GM23338 (cell line): ENCODE measurements at regions not wholly inside any gene's neighbourhood (a gene's known extent, or its start where the extent isn't known, plus 50 kb on each side); places are given as distances from the start of the nearest gene placed in this dataset.

Experiments used
- ATAC-seq: fragments of 200-7000 bp; cut with Tn5 transposase; 3 replicates; pipeline ENCODE4 v1.9.1; 2020
- DNase-seq: peaks from one replicate; pipeline ENCODE4 v3.0.0-alpha.2; 2015; ENCODE audit warnings: low spot score
- H2AFZ ChIP-seq: fragments of 200-600 bp; sonication (generic); 2 replicates; pipeline ENCODE4 v1.8.0; 2016; ENCODE audit warnings: antibody characterized with exemption, mild to moderate bottlenecking, moderate library complexity
- H3F3A ChIP-seq: fragments of 200-600 bp; sonication (generic); replicated peaks from 2 replicates; pipeline ENCODE4 v1.8.0; 2017; ENCODE audit warnings: antibody characterized with exemption, mixed run types, low read depth
- H3K27ac ChIP-seq: fragments of 200-600 bp; sonication (generic); 2 replicates; pipeline ENCODE4 v1.6.1; 2016; ENCODE audit warnings: low read depth
- H3K27me3 ChIP-seq: fragments of 200-600 bp; sonication (generic); 2 replicates; pipeline ENCODE4 v1.8.0; 2016; ENCODE audit warnings: mild to moderate bottlenecking, mixed run types, moderate library complexity; ENCODE audit not compliant: insufficient read depth
- H3K36me3 ChIP-seq: fragments of 200-600 bp; sonication (generic); 2 replicates; pipeline ENCODE4 v1.8.0; 2016; ENCODE audit warnings: mild to moderate bottlenecking; ENCODE audit not compliant: insufficient read depth
- H3K4me1 ChIP-seq: fragments of 200-600 bp; sonication (generic); 2 replicates; pipeline ENCODE4 v1.8.0; 2016; ENCODE audit warnings: mild to moderate bottlenecking, moderate library complexity; ENCODE audit not compliant: insufficient read depth
- H3K4me2 ChIP-seq: fragments of 200-600 bp; sonication (generic); 2 replicates; pipeline ENCODE4 v1.7.1; 2017; ENCODE audit warnings: mixed run types
- H3K4me3 ChIP-seq: fragments of 200-600 bp; sonication (generic); 2 replicates; pipeline ENCODE4 v1.6.1; 2016; ENCODE audit warnings: mixed run types
- H3K79me2 ChIP-seq: fragments of 200-600 bp; sonication (generic); replicated peaks from 2 replicates; pipeline ENCODE4 v1.8.0; 2017; ENCODE audit warnings: mild to moderate bottlenecking; ENCODE audit not compliant: insufficient read depth
- H3K9me2 ChIP-seq: fragments of 200-600 bp; sonication (generic); 2 replicates; pipeline ENCODE4 v1.8.0; 2017; ENCODE audit not compliant: insufficient read depth
- H4K20me1 ChIP-seq: fragments of 200-600 bp; sonication (generic); replicated peaks from 2 replicates; pipeline ENCODE4 v1.8.0; 2017; ENCODE audit warnings: mild to moderate bottlenecking; ENCODE audit not compliant: insufficient read depth
- H3K27ac Mint-ChIP-seq: 2 replicates; pipeline ENCODE4 v1.8.0; 2020; ENCODE audit warnings: inconsistent platforms, mild to moderate bottlenecking, moderate library complexity, mixed read lengths
- H3K27me3 Mint-ChIP-seq: 3 replicates; pipeline ENCODE4 v1.8.0; 2022; ENCODE audit warnings: low read depth, mild to moderate bottlenecking, moderate library complexity, mixed read lengths, inconsistent platforms; ENCODE audit not compliant: insufficient read depth, poor library complexity
- H3K36me3 Mint-ChIP-seq: 3 replicates; pipeline ENCODE4 v1.8.0; 2021; ENCODE audit warnings: low read depth, mild to moderate bottlenecking, inconsistent platforms, moderate library complexity, mixed read lengths
- H3K4me1 Mint-ChIP-seq: 3 replicates; pipeline ENCODE4 v1.8.0; 2020; ENCODE audit warnings: mild to moderate bottlenecking, inconsistent platforms, mixed read lengths
- H3K4me3 Mint-ChIP-seq: 3 replicates; pipeline ENCODE4 v1.8.0; 2021; ENCODE audit warnings: moderate library complexity, mild to moderate bottlenecking, inconsistent platforms, mixed read lengths
- H3K9me3 Mint-ChIP-seq: 3 replicates; pipeline ENCODE4 v1.8.0; 2020; ENCODE audit warnings: moderate library complexity, mild to moderate bottlenecking, inconsistent platforms, mixed read lengths
- CREB1 ChIP-seq: fragments of 250-450 bp; sonication (Bioruptor Pico); IDR thresholded peaks from 2 replicates; pipeline ENCODE4 v1.5.0; 2020; ENCODE audit warnings: low read depth, mild to moderate bottlenecking, moderate library complexity
- CTCF ChIP-seq, 2 experiments: fragments of 200-600 bp in 1 of 2; sonication (generic) in 1 of 2; conservative IDR thresholded peaks; 2 replicates each; pipeline versions ENCODE4 v1.5.1 to v1.6.1; 2016 to 2017; ENCODE audit warnings: antibody characterized with exemption in 2 of 2, low read depth in 2 of 2, mild to moderate bottlenecking in 2 of 2, moderate library complexity in 1 of 2
- EZH2 ChIP-seq: fragments of 200-600 bp; sonication (generic); IDR thresholded peaks from one replicate; pipeline ENCODE4 v1.8.0; 2017; ENCODE audit warnings: antibody characterized with exemption, mild to moderate bottlenecking, low read depth; ENCODE audit not compliant: unreplicated experiment
- EZH2phosphoT487 ChIP-seq: fragments of 200-600 bp; sonication (generic); IDR thresholded peaks from one replicate; pipeline ENCODE4 v1.8.1; 2018; ENCODE audit warnings: antibody characterized with exemption; ENCODE audit not compliant: unreplicated experiment
- JUNB ChIP-seq: IDR thresholded peaks from one replicate; pipeline ENCODE4 v1.6.1; 2016; ENCODE audit warnings: antibody characterized with exemption; ENCODE audit not compliant: unreplicated experiment
- NANOG ChIP-seq: IDR thresholded peaks from 2 replicates; pipeline ENCODE4 v1.6.1; 2016; ENCODE audit warnings: antibody characterized with exemption, borderline replicate concordance
- POLR2AphosphoS5 ChIP-seq: IDR thresholded peaks from 2 replicates; pipeline ENCODE4 v1.6.1; 2016; ENCODE audit warnings: antibody characterized with exemption, low read depth
- REST ChIP-seq: IDR thresholded peaks from one replicate; pipeline ENCODE4 v1.6.1; 2018; ENCODE audit warnings: antibody characterized with exemption; ENCODE audit not compliant: unreplicated experiment
- STAT1 ChIP-seq: IDR thresholded peaks from one replicate; pipeline ENCODE4 v1.6.1; 2016; ENCODE audit warnings: antibody characterized with exemption; ENCODE audit not compliant: unreplicated experiment
- ZNF114 ChIP-seq: fragments of 250-450 bp; sonication (Bioruptor Pico); IDR thresholded peaks from 2 replicates; pipeline ENCODE4 v1.5.0; 2020; ENCODE audit warnings: mild to moderate bottlenecking, moderate library complexity
- ZNF331 ChIP-seq: fragments of 250-450 bp; sonication (Bioruptor Pico); IDR thresholded peaks from 2 replicates; pipeline ENCODE4 v1.5.0; 2020; ENCODE audit warnings: low read depth, mild to moderate bottlenecking, moderate library complexity
- TF ChIP-seq, protein P1 (sequence below): IDR thresholded peaks from 2 replicates; pipeline ENCODE4 v1.6.1; 2016; ENCODE audit warnings: antibody characterized with exemption

GRCh38 chr15:25092661-25093060 lies 137.9 kb downstream of the SNRPN start (continued):
- TF ChIP-seq CTCF (conservative IDR thresholded peaks at IDR 0.05; ENCODE audit: low read depth in 2 of 2), result no peak
- no peak for TF ChIP-seq EZH2phosphoT487
- no peak for TF ChIP-seq POLR2AphosphoS5
- TF ChIP-seq REST, result no peak
- TF ChIP-seq JUNB, result no peak
- no peak for TF ChIP-seq EZH2
- no peak for TF ChIP-seq STAT1
- TF ChIP-seq, protein P1, sequence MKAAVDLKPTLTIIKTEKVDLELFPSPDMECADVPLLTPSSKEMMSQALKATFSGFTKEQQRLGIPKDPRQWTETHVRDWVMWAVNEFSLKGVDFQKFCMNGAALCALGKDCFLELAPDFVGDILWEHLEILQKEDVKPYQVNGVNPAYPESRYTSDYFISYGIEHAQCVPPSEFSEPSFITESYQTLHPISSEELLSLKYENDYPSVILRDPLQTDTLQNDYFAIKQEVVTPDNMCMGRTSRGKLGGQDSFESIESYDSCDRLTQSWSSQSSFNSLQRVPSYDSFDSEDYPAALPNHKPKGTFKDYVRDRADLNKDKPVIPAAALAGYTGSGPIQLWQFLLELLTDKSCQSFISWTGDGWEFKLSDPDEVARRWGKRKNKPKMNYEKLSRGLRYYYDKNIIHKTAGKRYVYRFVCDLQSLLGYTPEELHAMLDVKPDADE, result no peak
- no peak for TF ChIP-seq ZNF331 (CRISPR knock-in tag)
- no peak for TF ChIP-seq NANOG
- no peak for TF ChIP-seq ZNF114 (CRISPR knock-in tag)

- peaks cover 96% of the 10 kb centered on the region for H3K36me3 Mint-ChIP-seq
- TF ChIP-seq CTCF (conservative IDR thresholded peaks at IDR 0.05; ENCODE audit: low read depth in 2 of 2), result no peak
- no peak for TF ChIP-seq REST
- TF ChIP-seq EZH2, result no peak
- no peak for TF ChIP-seq NANOG
- TF ChIP-seq, protein P1, result no peak
- no peak for TF ChIP-seq ZNF331 (CRISPR knock-in tag)
- no peak for TF ChIP-seq STAT1
- TF ChIP-seq ZNF114 (CRISPR knock-in tag), result no peak
- no peak for TF ChIP-seq POLR2AphosphoS5
- TF ChIP-seq CREB1 (CRISPR knock-in tag), result no peak
- no peak for TF ChIP-seq JUNB
Observed at GRCh38 chr15:25093455-25094029, 138.8 kb downstream of the SNRPN start.

More at GRCh38 chr15:25093455-25094029, 138.8 kb downstream of the SNRPN start:
- peaks cover 35% of the 10 kb centered on the region for H3K27me3 Mint-ChIP-seq
- Histone ChIP-seq H3F3A (no peaks in the 10 kb centered on the region), H3K4me2 (no peak overlapping the region), H2AFZ (no peak overlapping the region), H3K4me3 (no peak overlapping the region), H3K79me2 (no peaks in the 10 kb centered on the region), H3K9me2 (no peaks in the 10 kb centered on the region), H4K20me1 (no peaks in the 10 kb centered on the region; the same call in 1 of the 2 replicates), H3K27me3 (no peaks in the 10 kb centered on the region), H3K4me1 (no peaks in the 10 kb centered on the region), H3K36me3 (peaks cover 69% of the 10 kb centered on the region), H3K27ac (no peak overlapping the region)
- peaks cover 86% of the 10 kb centered on the region for H3K9me3 Mint-ChIP-seq
- ATAC-seq (no peak), DNase-seq (no peak)
- H3K27ac Mint-ChIP-seq, result no peak overlapping the region
- no peaks in the 10 kb centered on the region for H3K4me1 Mint-ChIP-seq
- H3K4me3 Mint-ChIP-seq, result no peak overlapping the region
